ENCODE measurements at regions not wholly inside any gene's neighbourhood (a gene's known extent, or its start where the extent isn't known, plus 50 kb on each side); places are given as distances from the start of the nearest gene placed in this dataset.
"Not testable (repeated sequence)": the region's sequence is repeated elsewhere in the genome, so short reads cannot be mapped to it uniquely, and the experiment has no call there.

GRCh38 chr2:53498210-53498609, 269.4 kb upstream of the CHAC2 start:
- no peak for DNase-seq (ENCODE audit: low spot score in 2 of 2)

GRCh38 chr2:53497020-53497419, 270.6 kb upstream of the CHAC2 start:
- DNase-seq (ENCODE audit: low spot score in 2 of 2) (no peak), FAIRE-seq (no peak)

More at GRCh38 chr2:53498210-53498609, 269.4 kb upstream of the CHAC2 start:
- no peak for FAIRE-seq

GRCh38 chr2:53493210-53493609, 274.4 kb upstream of the CHAC2 start:
- FAIRE-seq (no peak), DNase-seq (ENCODE audit: low spot score in 2 of 2) (no peak)

- DNase-seq (ENCODE audit: low spot score in 2 of 2) (no peak), FAIRE-seq (no peak)
These were observed 276.9 kb upstream of the CHAC2 start for GRCh38 chr2:53490659-53491058.

- not testable (repeated sequence) for DNase-seq (ENCODE audit: low spot score in 2 of 2); FAIRE-seq
These were observed 281.3 kb upstream of the CHAC2 start for GRCh38 chr2:53486185-53486899.

GRCh38 chr2:53485021-53485728, 282.4 kb upstream of the CHAC2 start:
- DNase-seq (ENCODE audit: low spot score in 2 of 2) (no peak), FAIRE-seq (no peak)

GRCh38 chr2:53484531-53484930, 283.1 kb upstream of the CHAC2 start:
- DNase-seq (ENCODE audit: low spot score in 2 of 2) = no peak
- no peak for FAIRE-seq

- DNase-seq (ENCODE audit: low spot score in 2 of 2) = no peak
- no peak for FAIRE-seq
These were observed 290.1 kb upstream of the CHAC2 start for GRCh38 chr2:53477517-53477916.

- DNase-seq (ENCODE audit: low spot score in 2 of 2) = no peak
- FAIRE-seq = no peak
These were observed 290.8 kb upstream of the CHAC2 start for GRCh38 chr2:53476834-53477233.

- DNase-seq (ENCODE audit: low spot score in 2 of 2) (no peak), FAIRE-seq (no peak)
These were observed 291.8 kb upstream of the CHAC2 start for GRCh38 chr2:53475766-53476165.

GRCh38 chr2:53475321-53475720, 292.3 kb upstream of the CHAC2 start:
- no peak for DNase-seq (ENCODE audit: low spot score in 2 of 2)
- no peak for FAIRE-seq

GRCh38 chr2:53474914-53475313, 292.7 kb upstream of the CHAC2 start:
- FAIRE-seq (no peak), DNase-seq (ENCODE audit: low spot score in 2 of 2) (no peak)

- no peak for FAIRE-seq
- no peak for DNase-seq (ENCODE audit: low spot score in 2 of 2)
These were observed 293.8 kb upstream of the CHAC2 start for GRCh38 chr2:53473775-53474311.

- DNase-seq (ENCODE audit: low spot score in 2 of 2) (no peak), FAIRE-seq (no peak)
These were observed 294.4 kb upstream of the CHAC2 start for GRCh38 chr2:53473236-53473635.

GRCh38 chr2:53467467-53468180, 300.0 kb upstream of the CHAC2 start:
- FAIRE-seq (no peak), DNase-seq (ENCODE audit: low spot score in 2 of 2) (no peak)

- DNase-seq (ENCODE audit: low spot score in 2 of 2) = no peak
- FAIRE-seq = no peak
These were observed 303.5 kb upstream of the CHAC2 start for GRCh38 chr2:53463806-53464726.

- FAIRE-seq (no peak), DNase-seq (ENCODE audit: low spot score in 2 of 2) (no peak)
These were observed 306.7 kb upstream of the CHAC2 start for GRCh38 chr2:53460937-53461336.

GRCh38 chr2:53460347-53460746, 307.3 kb upstream of the CHAC2 start:
- FAIRE-seq (no peak), DNase-seq (ENCODE audit: low spot score in 2 of 2) (no peak)

GRCh38 chr2:53455094-53455493, 312.5 kb upstream of the CHAC2 start:
- FAIRE-seq = no peak
- no peak for DNase-seq (ENCODE audit: low spot score in 2 of 2)
